Keratinocyte (primary cell): ENCODE measurements at regions not wholly inside any gene's neighbourhood (a gene's known extent, or its start where the extent isn't known, plus 50 kb on each side); places are given as distances from the start of the nearest gene placed in this dataset.

Source experiments
- DNase-seq: peaks from one replicate; pipeline ENCODE4 v3.0.0-alpha.2; 2011; ENCODE audit warnings: low read depth, missing footprints, low spot score
- FAIRE-seq: peaks from 2 replicates; lab custom pipeline; 2011; peaks lifted over from hg19 to GRCh38; lab: Jason Lieb, UNC
- H2AFZ ChIP-seq: 2 replicates; pipeline ENCODE4 v1.6.0; 2012; ENCODE audit warnings: low read length, control low read depth, inconsistent platforms; ENCODE audit not compliant: control insufficient read depth
- H3K27ac ChIP-seq: 2 replicates; pipeline ENCODE4 v1.5.1; 2011; ENCODE audit warnings: low read length; ENCODE audit not compliant: control insufficient read depth, insufficient read depth
- H3K27me3 ChIP-seq: 3 replicates; pipeline ENCODE4 v1.6.0; 2011; ENCODE audit warnings: low read length; ENCODE audit not compliant: control insufficient read depth, insufficient read depth; ENCODE audit errors: extremely low read depth
- H3K36me3 ChIP-seq, 2 experiments: 2 replicates in 1 of 2; 3 replicates in 1 of 2; pipeline ENCODE4 v1.5.1; 2011; ENCODE audit warnings: low read length in 2 of 2, mild to moderate bottlenecking in 1 of 2; ENCODE audit not compliant: control insufficient read depth in 2 of 2, insufficient read depth in 2 of 2; ENCODE audit errors: extremely low read depth in 1 of 2
- H3K4me1 ChIP-seq: 3 replicates; pipeline ENCODE4 v1.5.1; 2011; ENCODE audit warnings: low read length; ENCODE audit not compliant: control insufficient read depth, insufficient read depth; ENCODE audit errors: extremely low read depth
- H3K4me2 ChIP-seq: 3 replicates; pipeline ENCODE4 v1.6.0; 2011; ENCODE audit warnings: low read depth, low read length; ENCODE audit not compliant: control insufficient read depth, insufficient read depth; ENCODE audit errors: extremely low read depth
- H3K4me3 ChIP-seq, 3 experiments: fragments of 200-600 bp in 1 of 3; sonication (generic) in 1 of 3; 2 replicates in 2 of 3; 3 replicates in 1 of 3; pipeline ENCODE4 v1.5.1; 2011 to 2016; ENCODE audit warnings: low read length in 3 of 3, mild to moderate bottlenecking in 3 of 3, control low read depth in 2 of 3, inconsistent platforms in 1 of 3, low read depth in 1 of 3, mixed read lengths in 1 of 3, mixed run types in 1 of 3, moderate library complexity in 1 of 3; ENCODE audit not compliant: control insufficient read depth in 2 of 3, insufficient read depth in 2 of 3; ENCODE audit errors: extremely low read depth in 1 of 3
- H3K79me2 ChIP-seq: 2 replicates; pipeline ENCODE4 v1.6.0; 2012; ENCODE audit warnings: low read length; ENCODE audit not compliant: control insufficient read depth, insufficient read depth
- H3K9ac ChIP-seq: 3 replicates; pipeline ENCODE4 v1.6.0; 2011; ENCODE audit warnings: low read length; ENCODE audit not compliant: control insufficient read depth, insufficient read depth; ENCODE audit errors: extremely low read depth
- H3K9me1 ChIP-seq: 3 replicates; pipeline ENCODE4 v1.6.0; 2011; ENCODE audit warnings: low read length; ENCODE audit not compliant: control insufficient read depth, insufficient read depth; ENCODE audit errors: extremely low read depth
- H3K9me3 ChIP-seq: 2 replicates; pipeline ENCODE4 v1.5.1; 2012; ENCODE audit warnings: low read depth, low read length; ENCODE audit not compliant: control insufficient read depth
- H4K20me1 ChIP-seq: 3 replicates; pipeline ENCODE4 v1.6.0; 2011; ENCODE audit warnings: low read length; ENCODE audit not compliant: control insufficient read depth, insufficient read depth; ENCODE audit errors: extremely low read depth
- EZH2 ChIP-seq: IDR thresholded peaks from one replicate; pipeline ENCODE4 v1.6.1; 2012; ENCODE audit warnings: inconsistent platforms, mild to moderate bottlenecking, low read length, moderate library complexity
- dilution Hi-C: fragments of 300-500 bp; cut with MboI; formaldehyde crosslinking; loops from one replicate; pipeline ENCODE4 v1.7.0; 2020; ENCODE audit warnings: low sequenced_read_pairs; ENCODE audit not compliant: extremely low pct_ligation_motif_present
- TF ChIP-seq, protein P1 (sequence below), 3 experiments: IDR thresholded peaks in 1 of 3; conservative IDR thresholded peaks in 1 of 3; optimal IDR thresholded peaks in 1 of 3; 2 replicates in 2 of 3; 3 replicates in 1 of 3; pipeline versions ENCODE3 to v1.5.1; 2011; ENCODE audit warnings: low read length in 3 of 3, mild to moderate bottlenecking in 3 of 3, moderate library complexity in 2 of 3, control low read depth in 1 of 3, inconsistent platforms in 1 of 3; ENCODE audit not compliant: insufficient read depth in 2 of 3; ENCODE audit errors: extremely low read depth in 1 of 3

DNA sequence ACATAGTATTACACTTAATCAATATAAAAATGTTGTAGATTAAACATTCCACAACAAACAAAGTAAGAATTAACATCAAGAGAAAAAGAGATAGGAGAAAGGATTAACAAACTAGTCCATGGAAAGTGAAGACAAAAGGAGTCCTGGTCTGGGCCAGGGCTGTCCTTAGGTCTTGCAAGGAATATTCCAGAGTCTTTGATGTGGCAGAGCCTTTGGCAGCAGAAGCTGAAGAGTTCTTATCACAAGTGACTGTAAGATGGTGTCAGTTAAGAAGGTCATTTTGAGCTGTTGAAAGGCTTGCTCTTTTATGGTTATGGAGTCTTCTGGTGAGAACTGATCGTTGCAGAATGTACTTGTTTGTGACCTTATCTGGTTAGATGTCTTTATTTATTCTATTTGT is 127.7 kb upstream of the LRRTM4 start:
- Histone ChIP-seq H4K20me1 (no peaks in the 10 kb centered on the region), H2AFZ (no peak overlapping the region), H3K27ac (no peak overlapping the region), H3K9me1 (no peaks in the 10 kb centered on the region), H3K9ac (no peak overlapping the region), H3K4me3 (no peak overlapping the region), H3K4me1 (no peaks in the 10 kb centered on the region), H3K4me2 (no peak overlapping the region), H3K9me3 (no peaks in the 10 kb centered on the region), H3K79me2 (no peaks in the 10 kb centered on the region), H3K27me3 (no peaks in the 10 kb centered on the region), H3K36me3 (no peaks in the 10 kb centered on the region)
- DNase-seq: no peak
- dilution Hi-C loops: no loop called here
- no peak for FAIRE-seq
- TF ChIP-seq, protein P1, sequence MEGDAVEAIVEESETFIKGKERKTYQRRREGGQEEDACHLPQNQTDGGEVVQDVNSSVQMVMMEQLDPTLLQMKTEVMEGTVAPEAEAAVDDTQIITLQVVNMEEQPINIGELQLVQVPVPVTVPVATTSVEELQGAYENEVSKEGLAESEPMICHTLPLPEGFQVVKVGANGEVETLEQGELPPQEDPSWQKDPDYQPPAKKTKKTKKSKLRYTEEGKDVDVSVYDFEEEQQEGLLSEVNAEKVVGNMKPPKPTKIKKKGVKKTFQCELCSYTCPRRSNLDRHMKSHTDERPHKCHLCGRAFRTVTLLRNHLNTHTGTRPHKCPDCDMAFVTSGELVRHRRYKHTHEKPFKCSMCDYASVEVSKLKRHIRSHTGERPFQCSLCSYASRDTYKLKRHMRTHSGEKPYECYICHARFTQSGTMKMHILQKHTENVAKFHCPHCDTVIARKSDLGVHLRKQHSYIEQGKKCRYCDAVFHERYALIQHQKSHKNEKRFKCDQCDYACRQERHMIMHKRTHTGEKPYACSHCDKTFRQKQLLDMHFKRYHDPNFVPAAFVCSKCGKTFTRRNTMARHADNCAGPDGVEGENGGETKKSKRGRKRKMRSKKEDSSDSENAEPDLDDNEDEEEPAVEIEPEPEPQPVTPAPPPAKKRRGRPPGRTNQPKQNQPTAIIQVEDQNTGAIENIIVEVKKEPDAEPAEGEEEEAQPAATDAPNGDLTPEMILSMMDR (optimal IDR thresholded peaks at IDR 0.05 in 1 of 3, IDR thresholded peaks at IDR 0.05 in 1 of 3, conservative IDR thresholded peaks at IDR 0.05 in 1 of 3; ENCODE audit: extremely low read depth in 1 of 3, insufficient read depth in 2 of 3, low read length in 3 of 3): no peak
- no peak for TF ChIP-seq EZH2

DNA sequence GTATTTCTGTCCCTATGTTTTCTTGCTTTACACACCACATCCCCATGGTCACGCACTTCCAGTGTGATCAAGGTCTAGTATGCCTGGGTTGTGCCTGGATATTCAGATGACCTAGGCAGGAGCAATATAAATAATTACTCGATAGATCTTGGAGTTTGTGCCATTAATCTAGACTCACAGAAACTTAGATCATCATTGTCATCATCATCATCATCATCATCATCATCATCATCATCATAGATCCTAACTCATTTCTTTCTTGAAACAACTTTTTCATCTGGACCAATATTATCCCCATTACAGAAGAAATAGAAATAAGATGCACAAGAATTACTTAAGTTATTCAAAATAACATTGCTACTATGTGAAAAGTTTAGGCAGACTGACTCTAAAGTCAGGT is 130.3 kb upstream of the LRRTM4 start:
- no peak for TF ChIP-seq EZH2
- TF ChIP-seq, protein P1 (optimal IDR thresholded peaks at IDR 0.05 in 1 of 3, IDR thresholded peaks at IDR 0.05 in 1 of 3, conservative IDR thresholded peaks at IDR 0.05 in 1 of 3; ENCODE audit: extremely low read depth in 1 of 3, insufficient read depth in 2 of 3, low read length in 3 of 3): no peak
- H3K9ac ChIP-seq: no peak overlapping the region
- no peak overlapping the region for H2AFZ ChIP-seq
- H3K27ac ChIP-seq: no peak overlapping the region
- H3K4me3 ChIP-seq: no peak overlapping the region
- dilution Hi-C loops: no loop called here
- FAIRE-seq: no peak
- H3K4me1 ChIP-seq: no peaks in the 10 kb centered on the region
- H3K9me3 ChIP-seq: peaks cover 3% of the 10 kb centered on the region
- H3K79me2 ChIP-seq: no peaks in the 10 kb centered on the region
- H3K9me1 ChIP-seq: no peaks in the 10 kb centered on the region
- no peak for DNase-seq
- H3K4me2 ChIP-seq: no peak overlapping the region
- H3K36me3 ChIP-seq: no peaks in the 10 kb centered on the region
- H3K27me3 ChIP-seq: no peaks in the 10 kb centered on the region
- no peaks in the 10 kb centered on the region for H4K20me1 ChIP-seq
